HFFc6 (cell line): ENCODE measurements at regions not wholly inside any gene's neighbourhood (a gene's known extent, or its start where the extent isn't known, plus 50 kb on each side); places are given as distances from the start of the nearest gene placed in this dataset.

Source experiments
- DNase-seq: peaks from one replicate; pipeline ENCODE4 v3.0.0-alpha.2; 2018
- H3K27ac Mint-ChIP-seq: 2 replicates; pipeline ENCODE4 v1.8.0; 2020; ENCODE audit warnings: mild to moderate bottlenecking, mixed read lengths
- H3K27me3 Mint-ChIP-seq: 2 replicates; pipeline ENCODE4 v1.8.0; 2021; ENCODE audit warnings: mild to moderate bottlenecking, moderate library complexity, mixed read lengths; ENCODE audit not compliant: insufficient read depth
- H3K36me3 Mint-ChIP-seq: 2 replicates; pipeline ENCODE4 v1.8.0; 2021; ENCODE audit warnings: low read depth, mixed read lengths
- H3K4me1 Mint-ChIP-seq: 2 replicates; pipeline ENCODE4 v1.8.0; 2020; ENCODE audit warnings: low read depth, mixed read lengths
- H3K4me3 Mint-ChIP-seq: 2 replicates; pipeline ENCODE4 v1.8.0; 2020; ENCODE audit warnings: mild to moderate bottlenecking, moderate library complexity, mixed read lengths
- H3K9me3 Mint-ChIP-seq: 2 replicates; pipeline ENCODE4 v1.8.0; 2020; ENCODE audit warnings: mild to moderate bottlenecking, mixed read lengths
- TF ChIP-seq, protein P1 (sequence below): fragments of 200-600 bp; sonication (generic); IDR thresholded peaks from 2 replicates; pipeline ENCODE4 v1.5.0; 2021; ENCODE audit warnings: antibody characterized with exemption, mild to moderate bottlenecking

DNA sequence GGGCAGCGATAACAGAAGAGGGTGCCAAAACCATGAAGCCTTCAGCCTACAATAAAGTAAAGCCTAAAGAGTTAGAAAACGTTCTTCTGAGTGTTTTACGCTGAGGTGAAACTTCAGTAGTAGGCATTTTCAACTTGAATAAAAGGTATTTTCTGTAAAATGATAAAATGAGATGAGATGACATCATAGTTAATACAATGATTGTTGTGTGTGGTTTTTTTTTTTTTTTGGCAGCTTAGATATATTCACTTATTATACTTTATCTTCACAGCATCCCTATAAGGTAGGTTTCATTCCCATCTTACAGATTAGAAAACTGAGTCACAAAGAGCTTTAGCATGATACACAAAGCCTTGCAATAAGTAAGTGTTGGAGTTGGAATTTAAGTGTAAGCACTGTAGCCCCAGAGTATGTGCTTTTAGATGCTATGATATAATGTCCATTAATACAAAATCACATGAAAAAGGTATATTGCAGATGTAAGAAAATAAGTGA is 291.9 kb upstream of the GRM7 start:
- TF ChIP-seq, protein P1, sequence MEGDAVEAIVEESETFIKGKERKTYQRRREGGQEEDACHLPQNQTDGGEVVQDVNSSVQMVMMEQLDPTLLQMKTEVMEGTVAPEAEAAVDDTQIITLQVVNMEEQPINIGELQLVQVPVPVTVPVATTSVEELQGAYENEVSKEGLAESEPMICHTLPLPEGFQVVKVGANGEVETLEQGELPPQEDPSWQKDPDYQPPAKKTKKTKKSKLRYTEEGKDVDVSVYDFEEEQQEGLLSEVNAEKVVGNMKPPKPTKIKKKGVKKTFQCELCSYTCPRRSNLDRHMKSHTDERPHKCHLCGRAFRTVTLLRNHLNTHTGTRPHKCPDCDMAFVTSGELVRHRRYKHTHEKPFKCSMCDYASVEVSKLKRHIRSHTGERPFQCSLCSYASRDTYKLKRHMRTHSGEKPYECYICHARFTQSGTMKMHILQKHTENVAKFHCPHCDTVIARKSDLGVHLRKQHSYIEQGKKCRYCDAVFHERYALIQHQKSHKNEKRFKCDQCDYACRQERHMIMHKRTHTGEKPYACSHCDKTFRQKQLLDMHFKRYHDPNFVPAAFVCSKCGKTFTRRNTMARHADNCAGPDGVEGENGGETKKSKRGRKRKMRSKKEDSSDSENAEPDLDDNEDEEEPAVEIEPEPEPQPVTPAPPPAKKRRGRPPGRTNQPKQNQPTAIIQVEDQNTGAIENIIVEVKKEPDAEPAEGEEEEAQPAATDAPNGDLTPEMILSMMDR, result no peak
- Mint-ChIP-seq H3K27ac (no peak overlapping the region), H3K27me3 (no peaks in the 10 kb centered on the region), H3K36me3 (no peaks in the 10 kb centered on the region), H3K4me1 (no peaks in the 10 kb centered on the region), H3K9me3 (peaks cover 44% of the 10 kb centered on the region), H3K4me3 (no peak overlapping the region)
- no peak for DNase-seq

DNA sequence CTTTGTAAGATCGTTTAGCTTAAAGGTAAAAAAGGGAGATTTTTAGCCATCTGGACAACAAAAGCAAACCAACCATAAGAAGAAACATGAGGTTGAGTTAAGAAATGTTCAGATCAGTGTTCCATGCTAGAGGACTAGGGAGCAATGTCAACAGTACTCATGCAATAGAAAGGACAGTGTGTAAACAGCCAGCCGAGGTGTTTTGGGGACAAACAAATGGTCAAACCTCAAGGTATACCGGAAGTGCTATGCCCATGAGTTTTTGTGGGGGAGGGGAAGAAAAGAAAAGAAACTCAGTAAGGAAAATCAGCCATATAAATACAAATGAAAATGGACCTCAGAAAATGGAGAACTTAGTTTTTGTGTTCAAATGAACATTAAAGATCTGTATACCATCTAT is 289.5 kb upstream of the GRM7 start:
- TF ChIP-seq, protein P1, result no peak
- no peaks in the 10 kb centered on the region for H3K27me3 Mint-ChIP-seq
- peaks cover 32% of the 10 kb centered on the region for H3K9me3 Mint-ChIP-seq
- no peak for DNase-seq
- H3K4me3 Mint-ChIP-seq, result no peak overlapping the region
- no peak overlapping the region for H3K27ac Mint-ChIP-seq
- no peaks in the 10 kb centered on the region for H3K36me3 Mint-ChIP-seq
- no peaks in the 10 kb centered on the region for H3K4me1 Mint-ChIP-seq

DNA sequence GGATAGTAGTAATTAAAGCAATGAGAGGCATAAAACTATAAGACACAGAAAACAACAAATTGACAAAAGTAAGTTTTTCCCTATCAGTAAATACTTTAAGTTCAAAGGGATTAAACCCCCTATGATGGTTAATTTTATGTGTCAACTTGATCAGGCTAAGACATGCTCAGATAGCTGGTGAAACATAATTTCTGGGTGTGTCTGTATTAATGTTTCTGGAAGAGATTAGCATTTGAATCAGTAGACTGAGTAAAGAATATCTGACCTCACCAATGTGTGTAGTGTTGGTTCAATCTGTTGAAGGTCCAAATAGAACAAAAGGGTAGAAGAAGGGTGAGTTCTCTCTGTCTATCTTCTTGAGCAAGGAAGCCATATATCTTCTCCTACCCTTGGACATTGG is 283.3 kb upstream of the GRM7 start:
- no peak overlapping the region for H3K4me3 Mint-ChIP-seq
- TF ChIP-seq, protein P1, result no peak
- no peak overlapping the region for H3K27ac Mint-ChIP-seq
- H3K27me3 Mint-ChIP-seq, result no peaks in the 10 kb centered on the region
- DNase-seq, result no peak
- peaks cover 28% of the 10 kb centered on the region for H3K9me3 Mint-ChIP-seq
- no peaks in the 10 kb centered on the region for H3K4me1 Mint-ChIP-seq
- H3K36me3 Mint-ChIP-seq, result no peaks in the 10 kb centered on the region

DNA sequence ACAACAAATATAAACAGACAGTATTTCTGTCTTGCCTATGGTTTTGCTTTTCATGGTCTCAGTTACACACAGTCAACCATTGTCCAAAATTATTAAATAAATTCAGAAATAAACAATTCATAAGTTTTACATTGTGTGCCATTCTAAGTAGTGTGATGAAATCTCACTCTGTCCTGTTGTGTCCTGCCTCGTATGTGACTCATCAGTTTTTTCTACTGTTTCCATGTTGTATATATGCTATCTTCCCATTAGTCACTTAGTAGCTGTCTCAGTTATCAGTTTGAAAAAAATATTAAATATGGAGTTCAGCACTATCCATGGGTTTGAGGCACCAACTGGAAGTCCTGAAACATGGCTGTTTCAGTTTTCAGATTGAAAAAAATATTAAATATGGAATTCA is 282.4 kb upstream of the GRM7 start:
- H3K4me3 Mint-ChIP-seq, result no peak overlapping the region
- no peaks in the 10 kb centered on the region for H3K4me1 Mint-ChIP-seq
- H3K27ac Mint-ChIP-seq, result no peak overlapping the region
- peaks cover 32% of the 10 kb centered on the region for H3K9me3 Mint-ChIP-seq
- TF ChIP-seq, protein P1, result no peak
- no peak for DNase-seq
- no peaks in the 10 kb centered on the region for H3K27me3 Mint-ChIP-seq
- no peaks in the 10 kb centered on the region for H3K36me3 Mint-ChIP-seq

DNA sequence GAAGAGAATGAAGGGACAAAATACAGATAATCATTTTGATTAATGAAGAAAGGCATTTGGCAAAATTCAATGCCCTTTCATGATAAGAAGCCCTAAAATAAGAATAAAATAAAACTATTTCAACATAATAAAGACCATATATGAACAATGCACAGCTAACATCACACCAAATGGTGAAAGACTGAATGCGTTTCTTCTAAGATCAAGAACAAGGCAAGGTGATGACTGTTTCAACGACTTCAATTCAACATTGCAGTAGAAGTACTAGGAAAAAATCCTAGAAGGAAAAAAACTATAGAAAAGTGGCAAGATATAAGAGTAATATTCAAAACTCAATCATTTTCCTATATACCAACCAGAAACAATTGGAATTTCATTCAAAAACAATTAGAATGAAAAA is 280.1 kb upstream of the GRM7 start:
- Mint-ChIP-seq H3K4me3 (no peak overlapping the region), H3K36me3 (no peaks in the 10 kb centered on the region; the same call in 1 of the 2 replicates), H3K27ac (no peak overlapping the region), H3K27me3 (no peaks in the 10 kb centered on the region), H3K4me1 (no peaks in the 10 kb centered on the region), H3K9me3 (peaks cover 31% of the 10 kb centered on the region)
- DNase-seq, result no peak
- TF ChIP-seq, protein P1, result no peak

DNA sequence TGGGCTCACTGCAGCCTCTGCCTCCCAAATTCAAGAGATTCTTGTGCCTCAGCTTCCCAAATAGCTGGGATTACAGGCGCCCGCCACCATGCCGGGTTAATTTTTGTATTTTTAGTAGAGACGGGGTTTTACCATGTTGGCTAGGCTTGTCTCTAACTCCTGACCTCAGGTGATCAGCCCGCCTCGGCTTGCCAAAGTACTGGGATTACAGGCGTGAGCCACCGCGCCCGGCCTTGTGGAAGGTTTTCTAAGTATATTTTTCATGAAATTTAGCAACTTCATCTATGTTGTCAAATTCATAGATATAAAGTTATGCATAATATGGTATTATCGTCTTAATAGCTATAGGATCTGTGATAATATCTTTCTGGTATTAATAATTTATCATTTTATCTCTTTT is 275.6 kb upstream of the GRM7 start:
- H3K27me3 Mint-ChIP-seq, result no peaks in the 10 kb centered on the region
- H3K9me3 Mint-ChIP-seq, result peaks cover 57% of the 10 kb centered on the region
- no peak overlapping the region for H3K27ac Mint-ChIP-seq
- H3K4me1 Mint-ChIP-seq, result no peaks in the 10 kb centered on the region
- H3K4me3 Mint-ChIP-seq, result no peak overlapping the region
- no peaks in the 10 kb centered on the region; the same call in 1 of the 2 replicates for H3K36me3 Mint-ChIP-seq
- no peak for DNase-seq
- TF ChIP-seq, protein P1, result no peak
